ENCODE measurements at regions not wholly inside any gene's neighbourhood (a gene's known extent, or its start where the extent isn't known, plus 50 kb on each side); places are given as distances from the start of the nearest gene placed in this dataset.

- H3K36me3 ChIP-seq (ENCODE audit: insufficient read depth, low read length), result no peaks in the 10 kb centered on the region
- H4K20me1 ChIP-seq (ENCODE audit: insufficient read depth, low read length), result no peaks in the 10 kb centered on the region
- H3K4me2 ChIP-seq (ENCODE audit: low read length), result no peak overlapping the region
- no peaks in the 10 kb centered on the region for H3K4me1 ChIP-seq (ENCODE audit: insufficient read depth, low read length, poor library complexity, severe bottlenecking)
- H2AFZ ChIP-seq (ENCODE audit: low read length), result no peak overlapping the region
- no peak overlapping the region for H3K4me3 ChIP-seq (ENCODE audit: low read depth, low read length, poor library complexity, severe bottlenecking)
- no TSS peak for BruUV-seq (replicated peaks)
- no peaks in the 10 kb centered on the region for H3K9me3 ChIP-seq (ENCODE audit: low read length)
- no peaks in the 10 kb centered on the region for H3K9me2 ChIP-seq (ENCODE audit: insufficient read depth, low read length)
- intact Hi-C loops (cut with micrococcal nuclease; ENCODE audit: unreplicated experiment), result no loop called here
- POLR2A ChIA-PET, result no interaction called here
- H3K27ac ChIP-seq (ENCODE audit: low read depth, low read length, poor library complexity, severe bottlenecking), result no peak overlapping the region
- no peaks in the 10 kb centered on the region for H3K79me2 ChIP-seq (ENCODE audit: insufficient read depth, low read depth, low read length)
- no peak for TF ChIP-seq EZH2phosphoT487 (IDR thresholded peaks at IDR 0.05; ENCODE audit: borderline replicate concordance, low read depth, low read length)
- TF ChIP-seq CTCF (conservative IDR thresholded peaks at IDR 0.05; ENCODE audit: low read length), result no peak
- DNase-seq (ENCODE audit: low spot score), result no peak
- CTCF ChIA-PET (ENCODE audit: unreplicated experiment), result no interaction called here
These were observed 179.4 kb downstream of the TGFB2 start for GRCh38 chr1:218524526-218524925.

- BruUV-seq (replicated peaks), result no TSS peak
- CTCF ChIA-PET (ENCODE audit: unreplicated experiment), result no interaction called here
- DNase-seq (ENCODE audit: low spot score), result no peak
These were observed 179.9 kb downstream of the TGFB2 start for GRCh38 chr1:218525031-218525430.

More at GRCh38 chr1:218525031-218525430, 179.9 kb downstream of the TGFB2 start:
- Histone ChIP-seq H3K4me1 (ENCODE audit: insufficient read depth, low read length, poor library complexity, severe bottlenecking) (no peaks in the 10 kb centered on the region), H3K27ac (ENCODE audit: low read depth, low read length, poor library complexity, severe bottlenecking) (no peak overlapping the region), H3K4me3 (ENCODE audit: low read depth, low read length, poor library complexity, severe bottlenecking) (no peak overlapping the region), H3K36me3 (ENCODE audit: insufficient read depth, low read length) (no peaks in the 10 kb centered on the region), H3K9me3 (ENCODE audit: low read length) (no peaks in the 10 kb centered on the region), H3K4me2 (ENCODE audit: low read length) (no peak overlapping the region), H3K79me2 (ENCODE audit: insufficient read depth, low read depth, low read length) (no peaks in the 10 kb centered on the region), H3K9me2 (ENCODE audit: insufficient read depth, low read length) (no peaks in the 10 kb centered on the region), H2AFZ (ENCODE audit: low read length) (no peak overlapping the region), H4K20me1 (ENCODE audit: insufficient read depth, low read length) (no peaks in the 10 kb centered on the region)
- intact Hi-C loops (cut with micrococcal nuclease; ENCODE audit: unreplicated experiment), result no loop called here
- no peak for TF ChIP-seq CTCF (conservative IDR thresholded peaks at IDR 0.05; ENCODE audit: low read length)
- TF ChIP-seq EZH2phosphoT487 (IDR thresholded peaks at IDR 0.05; ENCODE audit: borderline replicate concordance, low read depth, low read length), result no peak
- POLR2A ChIA-PET, result interaction anchor here (1.2 kb wide), 1 partner anchor 8 kb away, joined by 4 read pairs; no protein-coding TSS in a partner anchor

Measured in OCI-LY7 (cell line).